ENCODE measurements at regions not wholly inside any gene's neighbourhood (a gene's known extent, or its start where the extent isn't known, plus 50 kb on each side); places are given as distances from the start of the nearest gene placed in this dataset.
A peak's percentile ranks its signal among the peaks of the same experiment; 100 is the strongest.

DNA sequence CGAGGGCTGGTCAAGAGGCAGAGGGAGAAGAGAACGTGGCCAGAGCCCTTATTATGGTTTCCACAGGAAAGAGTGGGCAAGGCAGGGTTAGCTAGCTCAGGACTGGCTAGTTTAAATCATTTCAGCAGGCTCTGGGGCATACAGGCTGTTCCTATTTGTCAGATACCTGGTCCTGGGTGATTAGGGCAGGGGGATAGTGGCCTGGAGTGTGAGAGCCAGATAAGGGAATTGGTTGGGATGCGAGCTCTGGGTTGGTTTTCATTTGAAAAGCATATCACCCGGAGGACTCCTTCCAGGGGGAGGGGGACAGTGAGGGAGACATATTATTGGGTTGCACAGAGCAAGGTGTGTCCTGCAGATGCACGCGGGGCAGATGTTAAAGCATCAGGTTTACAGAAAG is 75.3 kb upstream of the CLDN10 start:
- DNase-seq = no peak
- no peaks in the 10 kb centered on the region; the same call in 1 of the 2 replicates for H3K4me1 ChIP-seq
- no peaks in the 10 kb centered on the region for H3K27me3 ChIP-seq
- H3K36me3 ChIP-seq = no peaks in the 10 kb centered on the region
- TF ChIP-seq, protein P1, sequence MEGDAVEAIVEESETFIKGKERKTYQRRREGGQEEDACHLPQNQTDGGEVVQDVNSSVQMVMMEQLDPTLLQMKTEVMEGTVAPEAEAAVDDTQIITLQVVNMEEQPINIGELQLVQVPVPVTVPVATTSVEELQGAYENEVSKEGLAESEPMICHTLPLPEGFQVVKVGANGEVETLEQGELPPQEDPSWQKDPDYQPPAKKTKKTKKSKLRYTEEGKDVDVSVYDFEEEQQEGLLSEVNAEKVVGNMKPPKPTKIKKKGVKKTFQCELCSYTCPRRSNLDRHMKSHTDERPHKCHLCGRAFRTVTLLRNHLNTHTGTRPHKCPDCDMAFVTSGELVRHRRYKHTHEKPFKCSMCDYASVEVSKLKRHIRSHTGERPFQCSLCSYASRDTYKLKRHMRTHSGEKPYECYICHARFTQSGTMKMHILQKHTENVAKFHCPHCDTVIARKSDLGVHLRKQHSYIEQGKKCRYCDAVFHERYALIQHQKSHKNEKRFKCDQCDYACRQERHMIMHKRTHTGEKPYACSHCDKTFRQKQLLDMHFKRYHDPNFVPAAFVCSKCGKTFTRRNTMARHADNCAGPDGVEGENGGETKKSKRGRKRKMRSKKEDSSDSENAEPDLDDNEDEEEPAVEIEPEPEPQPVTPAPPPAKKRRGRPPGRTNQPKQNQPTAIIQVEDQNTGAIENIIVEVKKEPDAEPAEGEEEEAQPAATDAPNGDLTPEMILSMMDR (IDR thresholded peaks at IDR 0.05; ENCODE audit: low read depth, low read length) = no peak
- H3K4me3 ChIP-seq (ENCODE audit: low read depth, low read length) = no peak overlapping the region
- no peaks in the 10 kb centered on the region for H3K9me3 ChIP-seq

DNA sequence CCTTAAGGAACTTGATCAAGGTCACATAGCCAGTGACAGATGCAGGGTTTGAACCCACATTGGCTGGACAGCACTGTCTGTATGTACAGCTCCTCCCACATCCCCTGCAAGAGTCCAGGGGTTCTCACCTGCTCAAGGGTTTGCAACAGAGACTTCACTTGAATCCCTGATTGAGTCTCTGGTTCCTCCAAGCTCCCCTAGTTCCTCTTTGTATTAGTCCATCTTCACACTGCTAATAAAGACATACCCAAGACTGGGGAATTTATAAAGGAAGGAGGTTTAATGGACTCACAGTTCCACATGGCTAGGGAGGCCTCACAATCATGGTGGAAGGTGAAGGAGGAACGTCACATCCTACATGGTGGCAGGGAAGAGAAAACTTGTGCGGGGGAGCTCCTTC is 72.8 kb upstream of the CLDN10 start:
- Histone ChIP-seq H3K4me3 (ENCODE audit: low read depth, low read length) (no peak overlapping the region), H3K36me3 (no peaks in the 10 kb centered on the region), H3K4me1 (no peaks in the 10 kb centered on the region; the same call in 1 of the 2 replicates), H3K27me3 (no peaks in the 10 kb centered on the region), H3K9me3 (no peaks in the 10 kb centered on the region)
- TF ChIP-seq, protein P1 (IDR thresholded peaks at IDR 0.05; ENCODE audit: low read depth, low read length) = no peak
- DNase-seq = no peak

DNA sequence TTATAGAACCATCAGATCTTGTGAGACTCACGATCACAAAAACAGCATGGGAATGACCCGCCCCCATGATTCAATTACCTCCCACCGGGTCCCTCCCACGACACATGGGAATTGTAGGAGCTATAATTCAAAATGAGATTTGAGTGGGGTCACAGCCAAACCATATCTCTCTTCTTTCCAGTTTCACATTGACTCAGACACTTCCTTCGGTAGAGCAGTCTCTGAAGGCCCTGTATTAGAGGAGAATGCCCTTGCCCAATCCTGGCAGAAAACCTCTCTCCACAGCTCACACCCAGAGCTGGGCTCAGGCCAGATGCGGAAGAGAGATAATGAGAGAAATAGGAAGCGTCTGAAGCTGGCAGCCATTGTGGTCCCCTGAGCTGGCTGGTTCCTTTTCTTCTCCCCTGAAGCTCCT is 72.4 kb upstream of the CLDN10 start:
- H3K4me3 ChIP-seq (ENCODE audit: low read depth, low read length) = no peak overlapping the region
- H3K36me3 ChIP-seq = no peaks in the 10 kb centered on the region
- no peaks in the 10 kb centered on the region for H3K9me3 ChIP-seq
- no peaks in the 10 kb centered on the region for H3K27me3 ChIP-seq
- H3K4me1 ChIP-seq = no peaks in the 10 kb centered on the region; the same call in 1 of the 2 replicates
- TF ChIP-seq, protein P1 (IDR thresholded peaks at IDR 0.05; ENCODE audit: low read depth, low read length) = no peak
- DNase-seq = peak; percentile 21

DNA sequence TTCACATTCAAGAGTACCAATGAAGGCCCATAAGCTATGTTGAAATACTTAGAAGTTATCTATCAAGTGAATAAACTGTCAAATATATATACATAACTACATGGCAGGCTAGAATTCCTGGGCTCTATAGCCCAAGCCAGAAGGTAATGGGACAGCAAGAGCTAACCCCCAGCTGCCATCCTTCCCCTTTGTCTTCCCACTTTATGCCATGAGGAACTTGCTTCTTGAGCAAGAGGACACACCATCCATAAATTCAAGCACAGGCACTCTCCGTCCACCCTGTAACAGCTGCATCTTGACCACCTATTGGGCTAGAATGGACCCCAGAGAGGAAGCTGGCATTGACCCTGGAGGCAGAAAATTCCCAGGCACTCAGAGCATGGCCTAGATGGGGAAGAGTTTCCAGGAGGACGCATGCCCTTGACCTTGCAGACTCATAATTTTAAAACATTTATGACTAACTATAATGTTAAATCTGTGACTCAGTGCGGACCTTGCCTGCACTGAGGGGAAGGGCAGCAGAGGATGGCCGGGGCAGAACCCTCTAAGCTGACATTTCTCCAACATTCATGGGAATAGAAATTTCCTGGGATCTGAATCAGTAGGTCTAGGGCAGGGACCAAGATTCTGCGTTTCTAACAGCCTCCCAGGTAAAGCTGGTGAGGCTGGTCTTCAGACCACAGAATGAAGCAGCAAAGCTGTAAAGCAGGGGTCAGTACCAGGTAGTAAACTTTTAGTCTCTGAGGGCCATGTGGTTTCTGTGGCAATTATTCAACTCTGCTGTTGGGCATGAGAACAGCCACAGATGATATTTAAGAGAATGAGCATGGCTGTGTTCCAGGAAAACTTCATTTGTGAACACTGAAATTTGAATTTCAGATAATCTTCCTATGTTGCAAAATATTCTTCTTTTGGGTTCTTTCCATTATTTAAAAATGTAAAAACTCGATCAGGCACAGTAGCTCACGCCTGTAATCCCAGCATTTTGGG is 71.4 kb upstream of the CLDN10 start:
- H3K36me3 ChIP-seq = no peaks in the 10 kb centered on the region
- DNase-seq = no peak
- peaks cover 3% of the 10 kb centered on the region; the same call in 1 of the 2 replicates for H3K4me1 ChIP-seq
- H3K27me3 ChIP-seq = no peaks in the 10 kb centered on the region
- H3K4me3 ChIP-seq (ENCODE audit: low read depth, low read length) = no peak overlapping the region
- no peaks in the 10 kb centered on the region for H3K9me3 ChIP-seq
- TF ChIP-seq, protein P1 (IDR thresholded peaks at IDR 0.05; ENCODE audit: low read depth, low read length) = no peak

DNA sequence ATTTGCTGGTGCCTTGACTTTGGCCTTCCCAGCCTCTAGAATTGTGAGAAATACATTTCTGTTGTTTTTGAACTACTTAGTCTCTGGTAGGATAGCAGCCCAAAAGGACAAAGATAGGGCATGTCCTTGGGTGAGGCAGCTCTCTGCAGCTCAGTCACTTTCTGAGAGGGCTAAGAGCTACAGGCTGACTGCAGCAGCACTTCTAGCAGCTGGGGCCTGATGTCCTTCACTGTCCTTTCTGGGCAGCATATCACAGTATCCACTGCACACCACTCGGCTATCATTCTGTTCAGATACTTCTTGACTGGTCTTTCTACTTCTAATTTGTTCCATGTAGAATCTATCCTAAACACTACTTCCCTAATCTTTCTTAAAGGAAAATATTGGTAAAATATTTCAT is 68.5 kb upstream of the CLDN10 start:
- Histone ChIP-seq H3K9me3 (no peaks in the 10 kb centered on the region), H3K4me3 (ENCODE audit: low read depth, low read length) (no peak overlapping the region), H3K4me1 (peaks cover 3% of the 10 kb centered on the region; the same call in 1 of the 2 replicates), H3K27me3 (no peaks in the 10 kb centered on the region), H3K36me3 (no peaks in the 10 kb centered on the region)
- DNase-seq = no peak
- TF ChIP-seq, protein P1 (IDR thresholded peaks at IDR 0.05; ENCODE audit: low read depth, low read length) = no peak

DNA sequence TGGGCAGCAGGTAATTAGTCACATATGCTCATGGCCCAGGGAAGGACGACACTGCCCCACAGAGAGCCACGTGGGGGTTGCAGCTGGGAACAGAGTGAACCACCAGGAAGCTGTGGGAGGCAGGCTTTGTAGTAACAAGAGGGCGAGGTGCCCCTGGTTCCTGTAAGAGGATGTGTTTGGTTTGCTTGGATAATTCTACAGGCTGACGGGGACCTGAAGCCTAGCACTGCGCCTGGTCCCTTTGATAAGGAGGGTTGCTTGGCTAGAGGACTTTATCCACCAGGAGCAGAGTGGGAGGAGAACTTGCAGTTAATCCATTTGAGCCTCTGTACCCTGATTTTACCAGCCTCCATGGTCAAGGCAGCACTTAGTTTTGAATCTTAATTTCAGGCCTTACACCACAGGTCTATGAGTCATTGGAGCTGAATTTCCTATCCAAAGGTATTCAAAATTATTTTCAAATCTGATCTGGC is 67.4 kb upstream of the CLDN10 start:
- DNase-seq = peak; percentile 39
- Histone ChIP-seq H3K4me3 (ENCODE audit: low read depth, low read length) (no peak overlapping the region), H3K36me3 (no peaks in the 10 kb centered on the region), H3K27me3 (no peaks in the 10 kb centered on the region), H3K9me3 (no peaks in the 10 kb centered on the region), H3K4me1 (peaks cover 3% of the 10 kb centered on the region; the same call in 1 of the 2 replicates)
- TF ChIP-seq, protein P1 (IDR thresholded peaks at IDR 0.05; ENCODE audit: low read depth, low read length) = peak; percentile 36
